GM20431 (cell line): ENCODE measurements at regions not wholly inside any gene's neighbourhood (a gene's known extent, or its start where the extent isn't known, plus 50 kb on each side); places are given as distances from the start of the nearest gene placed in this dataset.

Experiments
- in situ Hi-C: fragments of 300-500 bp; cut with MseI, MboI; formaldehyde crosslinking; loops from one replicate; pipeline ENCODE4 v1.15.0; 2020; ENCODE audit warnings: low sequenced_read_pairs; ENCODE audit not compliant: unreplicated experiment

- in situ Hi-C loops, result no loop called here
Measured at GRCh38 chr6:137787016-137787415, 80.0 kb upstream of the TNFAIP3 start.

- in situ Hi-C loops, result no loop called here
Measured at GRCh38 chr6:137788248-137788647, 78.8 kb upstream of the TNFAIP3 start.

- in situ Hi-C loops, result no loop called here
Measured at GRCh38 chr6:137791281-137792159, 75.5 kb upstream of the TNFAIP3 start.

GRCh38 chr6:137792160-137793033, 74.7 kb upstream of the TNFAIP3 start:
- in situ Hi-C loops, result no loop called here

- in situ Hi-C loops, result no loop called here
Measured at GRCh38 chr6:137793805-137794515, 73.1 kb upstream of the TNFAIP3 start.

GRCh38 chr6:137794516-137795201, 72.4 kb upstream of the TNFAIP3 start:
- in situ Hi-C loops, result no loop called here

GRCh38 chr6:137795501-137795900, 71.6 kb upstream of the TNFAIP3 start:
- in situ Hi-C loops, result no loop called here

- in situ Hi-C loops, result no loop called here
Measured at GRCh38 chr6:137798261-137798660, 68.8 kb upstream of the TNFAIP3 start.

- in situ Hi-C loops, result no loop called here
Measured at GRCh38 chr6:137798846-137799245, 68.2 kb upstream of the TNFAIP3 start.

GRCh38 chr6:137799950-137800568, 67.0 kb upstream of the TNFAIP3 start:
- in situ Hi-C loops, result no loop called here

GRCh38 chr6:137800762-137801161, 66.3 kb upstream of the TNFAIP3 start:
- in situ Hi-C loops, result no loop called here

- in situ Hi-C loops, result no loop called here
Measured at GRCh38 chr6:137801352-137802114, 65.5 kb upstream of the TNFAIP3 start.

GRCh38 chr6:137802408-137803182, 64.5 kb upstream of the TNFAIP3 start:
- in situ Hi-C loops, result no loop called here

- in situ Hi-C loops, result no loop called here
Measured at GRCh38 chr6:137804637-137805036, 62.4 kb upstream of the TNFAIP3 start.

- in situ Hi-C loops, result no loop called here
Measured at GRCh38 chr6:137805622-137806021, 61.4 kb upstream of the TNFAIP3 start.

- in situ Hi-C loops, result no loop called here
Measured at GRCh38 chr6:137806914-137807682, 60.0 kb upstream of the TNFAIP3 start.

- in situ Hi-C loops, result no loop called here
Measured at GRCh38 chr6:137808191-137808590, 58.9 kb upstream of the TNFAIP3 start.
